A673 (cell line): ENCODE measurements at regions not wholly inside any gene's neighbourhood (a gene's known extent, or its start where the extent isn't known, plus 50 kb on each side); places are given as distances from the start of the nearest gene placed in this dataset.

ENCODE experiments used
- CTCF ChIP-seq: fragments of 300-800, 200-600 bp; sonication (generic); conservative IDR thresholded peaks from 2 replicates; pipeline ENCODE4 v1.5.1; 2017; ENCODE audit warnings: low read depth, mild to moderate bottlenecking, antibody characterized with exemption, low read length, moderate library complexity, mixed read lengths
- EZH2 ChIP-seq: fragments of 200-600 bp; sonication (generic); IDR thresholded peaks from 2 replicates; pipeline ENCODE4 v1.6.1; 2017; ENCODE audit warnings: borderline replicate concordance, low read depth, mild to moderate bottlenecking, mixed read lengths, antibody characterized with exemption, low read length; ENCODE audit not compliant: poor library complexity, severe bottlenecking

DNA sequence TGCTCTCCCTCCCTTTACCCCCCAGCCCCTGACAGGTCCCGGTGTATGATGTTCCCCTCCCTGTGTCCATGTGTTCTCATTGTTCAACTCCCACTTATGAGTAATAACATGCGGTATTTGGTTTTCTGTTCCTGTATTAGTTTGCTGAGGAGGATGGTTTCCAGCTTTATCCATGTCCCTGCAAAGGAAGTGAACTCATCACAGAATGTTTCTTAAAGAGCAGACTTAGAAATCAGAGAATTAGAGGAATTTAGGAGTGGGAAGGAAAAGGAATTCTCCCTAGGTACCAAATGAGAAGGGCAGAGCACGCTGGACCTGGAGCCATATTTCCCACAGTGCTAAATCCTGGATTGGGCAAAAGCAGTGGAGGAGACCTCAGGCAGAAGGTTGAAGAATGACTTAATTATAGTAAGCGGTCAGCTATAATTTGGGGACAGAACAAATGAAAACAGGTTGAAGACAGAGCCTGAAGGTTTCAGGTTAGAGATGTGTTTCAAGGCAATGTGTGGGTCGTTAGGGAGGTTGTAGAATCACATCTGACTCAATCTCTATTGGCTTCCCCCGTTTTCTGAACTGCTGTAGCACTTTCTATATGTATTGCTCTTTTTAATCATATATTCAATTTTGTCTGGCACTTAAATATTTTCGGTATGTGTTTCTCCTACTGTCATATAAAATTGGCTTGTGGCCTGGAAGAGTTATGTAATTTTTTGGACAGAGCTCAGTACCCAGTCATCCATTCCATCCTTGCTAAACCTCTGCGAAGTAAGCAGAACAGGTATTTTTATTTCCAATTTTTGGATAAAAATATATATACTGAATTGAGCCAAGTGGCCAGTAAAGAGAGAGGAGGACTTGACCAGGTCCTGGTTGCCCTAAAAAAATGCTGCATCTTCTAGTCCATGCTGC is 210.5 kb upstream of the KLF6 start:
- no peak for TF ChIP-seq CTCF
- no peak for TF ChIP-seq EZH2
